ENCODE measurements at regions not wholly inside any gene's neighbourhood (a gene's known extent, or its start where the extent isn't known, plus 50 kb on each side); places are given as distances from the start of the nearest gene placed in this dataset.

- Histone ChIP-seq H3K27me3 (ENCODE audit: low read depth) (peaks cover 4% of the 10 kb centered on the region), H3K4me1 (no peaks in the 10 kb centered on the region), H3K4me3 (no peak overlapping the region), H3K27ac (replicated peaks) (no peak overlapping the region), H3K36me3 (no peaks in the 10 kb centered on the region), H3K9me3 (replicated peaks) (no peaks in the 10 kb centered on the region)
- DNase-seq = no peak
- intact Hi-C loops (cut with micrococcal nuclease) = no loop called here
- TF ChIP-seq CTCF (IDR thresholded peaks at IDR 0.05; ENCODE audit: borderline replicate concordance) = no peak
These were observed 306.5 kb downstream of the HHIPL2 start for GRCh38 chr1:222241410-222241809.

- Histone ChIP-seq H3K36me3 (no peaks in the 10 kb centered on the region), H3K9me3 (replicated peaks) (no peaks in the 10 kb centered on the region), H3K4me1 (no peaks in the 10 kb centered on the region), H3K4me3 (no peak overlapping the region), H3K27me3 (ENCODE audit: low read depth) (peaks cover 4% of the 10 kb centered on the region), H3K27ac (replicated peaks) (no peak overlapping the region)
- no peak for TF ChIP-seq CTCF (IDR thresholded peaks at IDR 0.05; ENCODE audit: borderline replicate concordance)
- intact Hi-C loops (cut with micrococcal nuclease) = no loop called here
- no peak for DNase-seq
These were observed 307.2 kb downstream of the HHIPL2 start for GRCh38 chr1:222240536-222241181.

GRCh38 chr1:222239130-222239529 is 308.8 kb downstream of the HHIPL2 start:
- no peaks in the 10 kb centered on the region for H3K36me3 ChIP-seq
- no peak for DNase-seq
- no peak overlapping the region for H3K4me3 ChIP-seq
- H3K27ac ChIP-seq (replicated peaks) = no peak overlapping the region
- H3K9me3 ChIP-seq (replicated peaks) = no peaks in the 10 kb centered on the region
- no peaks in the 10 kb centered on the region for H3K4me1 ChIP-seq
- peaks cover 4% of the 10 kb centered on the region for H3K27me3 ChIP-seq (ENCODE audit: low read depth)
- TF ChIP-seq CTCF (IDR thresholded peaks at IDR 0.05; ENCODE audit: borderline replicate concordance) = no peak
- intact Hi-C loops (cut with micrococcal nuclease) = no loop called here

GRCh38 chr1:222234351-222234750 is 313.6 kb downstream of the HHIPL2 start:
- Histone ChIP-seq H3K4me3 (no peak overlapping the region), H3K36me3 (no peaks in the 10 kb centered on the region), H3K27me3 (ENCODE audit: low read depth) (peaks cover 13% of the 10 kb centered on the region), H3K4me1 (no peaks in the 10 kb centered on the region), H3K9me3 (replicated peaks) (no peaks in the 10 kb centered on the region), H3K27ac (replicated peaks) (no peak overlapping the region)
- DNase-seq = no peak
- intact Hi-C loops (cut with micrococcal nuclease) = no loop called here
- no peak for TF ChIP-seq CTCF (IDR thresholded peaks at IDR 0.05; ENCODE audit: borderline replicate concordance)

- no peak for TF ChIP-seq CTCF (IDR thresholded peaks at IDR 0.05; ENCODE audit: borderline replicate concordance)
- Histone ChIP-seq H3K4me3 (no peak overlapping the region), H3K27me3 (ENCODE audit: low read depth) (peaks cover 13% of the 10 kb centered on the region), H3K36me3 (no peaks in the 10 kb centered on the region), H3K9me3 (replicated peaks) (no peaks in the 10 kb centered on the region), H3K4me1 (no peaks in the 10 kb centered on the region), H3K27ac (replicated peaks) (no peak overlapping the region)
- DNase-seq = no peak
- intact Hi-C loops (cut with micrococcal nuclease) = no loop called here
These were observed 314.3 kb downstream of the HHIPL2 start for GRCh38 chr1:222233444-222234158.
